Fibroblast of lung (primary cell): ENCODE measurements at regions not wholly inside any gene's neighbourhood (a gene's known extent, or its start where the extent isn't known, plus 50 kb on each side); places are given as distances from the start of the nearest gene placed in this dataset.

ENCODE experiments used
- DNase-seq, 2 donors: peaks; one replicate each; pipeline versions ENCODE4 v3.0.0 to v3.0.0-alpha.2; 2010; ENCODE audit warnings: low read depth in 2 of 2
- H2AFZ ChIP-seq: 2 replicates; pipeline ENCODE4 v1.5.1; 2012; ENCODE audit warnings: low read length, control low read depth, inconsistent platforms
- H3K27ac ChIP-seq: 2 replicates; pipeline ENCODE4 v1.5.1; 2011; ENCODE audit warnings: low read length, control low read depth; ENCODE audit not compliant: insufficient read depth
- H3K27me3 ChIP-seq: 2 replicates; pipeline ENCODE4 v1.5.1; 2011; ENCODE audit warnings: mild to moderate bottlenecking, low read length; ENCODE audit not compliant: control insufficient read depth, insufficient read depth
- H3K36me3 ChIP-seq: 2 replicates; pipeline ENCODE4 v1.5.1; 2011; ENCODE audit warnings: low read length; ENCODE audit not compliant: control insufficient read depth, insufficient read depth
- H3K4me1 ChIP-seq: 2 replicates; pipeline ENCODE4 v1.5.1; 2011; ENCODE audit warnings: low read length; ENCODE audit not compliant: control insufficient read depth, insufficient read depth; ENCODE audit errors: extremely low read depth
- H3K4me2 ChIP-seq: 2 replicates; pipeline ENCODE4 v1.5.1; 2011; ENCODE audit warnings: low read length, control low read depth; ENCODE audit not compliant: insufficient read depth; ENCODE audit errors: extremely low read depth
- H3K4me3 ChIP-seq, 4 experiments: fragments of 200-600 bp in 1 of 4; sonication (generic) in 1 of 4; replicated peaks in 1 of 4; 2 replicates each; pipeline ENCODE4 v1.5.1; 2011 to 2016; ENCODE audit warnings: low read length in 4 of 4, low read depth in 3 of 4, mild to moderate bottlenecking in 3 of 4, control low read depth in 2 of 4, inconsistent platforms in 1 of 4, mixed read lengths in 1 of 4; ENCODE audit not compliant: insufficient read depth in 1 of 4; ENCODE audit errors: control extremely low read depth in 1 of 4
- H3K79me2 ChIP-seq: 2 replicates; pipeline ENCODE4 v1.5.1; 2012; ENCODE audit warnings: mild to moderate bottlenecking, low read length, inconsistent platforms; ENCODE audit not compliant: control insufficient read depth, insufficient read depth
- H3K9ac ChIP-seq: 2 replicates; pipeline ENCODE4 v1.5.1; 2011; ENCODE audit warnings: mild to moderate bottlenecking, low read length, control low read depth; ENCODE audit not compliant: insufficient read depth
- H3K9me3 ChIP-seq: 2 replicates; pipeline ENCODE4 v1.5.1; 2012; ENCODE audit warnings: low read depth, low read length; ENCODE audit not compliant: control insufficient read depth, insufficient read depth
- H4K20me1 ChIP-seq: 2 replicates; pipeline ENCODE4 v1.5.1; 2011; ENCODE audit warnings: low read length; ENCODE audit not compliant: control insufficient read depth, insufficient read depth; ENCODE audit errors: extremely low read depth
- CTCF ChIP-seq, 2 donors: IDR thresholded peaks in 1 of 2; conservative IDR thresholded peaks in 1 of 2; 1 replicate in 1 of 2; 2 replicates in 1 of 2; pipeline ENCODE4 v1.5.1; 2011 to 2012; ENCODE audit warnings: low read length in 2 of 2, control low read depth in 1 of 2, inconsistent platforms in 1 of 2, low read depth in 1 of 2, mild to moderate bottlenecking in 1 of 2
- EZH2 ChIP-seq: IDR thresholded peaks from 2 replicates; pipeline ENCODE4 v1.5.1; 2012; ENCODE audit warnings: low read length, control low read depth, mild to moderate bottlenecking; ENCODE audit errors: missing control alignments

- H3K79me2 ChIP-seq: no peaks in the 10 kb centered on the region
- no peaks in the 10 kb centered on the region for H3K27me3 ChIP-seq
- no peak overlapping the region for H3K9ac ChIP-seq
- H3K36me3 ChIP-seq: no peaks in the 10 kb centered on the region
- no peaks in the 10 kb centered on the region for H3K4me1 ChIP-seq
- H3K27ac ChIP-seq: no peak overlapping the region
- no peak overlapping the region for H3K4me2 ChIP-seq
- peak in 1 of 2 donors; percentile 50 for DNase-seq
- no peak overlapping the region for H3K4me3 ChIP-seq
- H2AFZ ChIP-seq: no peak overlapping the region
- no peaks in the 10 kb centered on the region for H4K20me1 ChIP-seq
- no peak for TF ChIP-seq CTCF (conservative IDR thresholded peaks at IDR 0.05 in 1 of 2, IDR thresholded peaks at IDR 0.05 in 1 of 2; ENCODE audit: low read depth in 1 of 2, low read length in 2 of 2)
- no peak for TF ChIP-seq EZH2
- H3K9me3 ChIP-seq: no peaks in the 10 kb centered on the region
Observed at GRCh38 chr5:125928663-125929062, 494.5 kb upstream of the GRAMD2B start.

- Histone ChIP-seq H4K20me1 (no peaks in the 10 kb centered on the region), H3K4me3 (no peak overlapping the region), H3K9me3 (no peaks in the 10 kb centered on the region), H3K79me2 (no peaks in the 10 kb centered on the region), H3K9ac (no peak overlapping the region), H2AFZ (no peak overlapping the region), H3K4me2 (no peak overlapping the region), H3K4me1 (no peaks in the 10 kb centered on the region), H3K27ac (no peak overlapping the region), H3K36me3 (no peaks in the 10 kb centered on the region), H3K27me3 (no peaks in the 10 kb centered on the region)
- no peak for DNase-seq
- no peak for TF ChIP-seq CTCF (conservative IDR thresholded peaks at IDR 0.05 in 1 of 2, IDR thresholded peaks at IDR 0.05 in 1 of 2; ENCODE audit: low read depth in 1 of 2, low read length in 2 of 2)
- TF ChIP-seq EZH2: no peak
Observed at GRCh38 chr5:125950012-125950615, 473.1 kb upstream of the GRAMD2B start.

- H3K36me3 ChIP-seq: no peaks in the 10 kb centered on the region
- TF ChIP-seq EZH2: no peak
- no peak for TF ChIP-seq CTCF (conservative IDR thresholded peaks at IDR 0.05 in 1 of 2, IDR thresholded peaks at IDR 0.05 in 1 of 2; ENCODE audit: low read depth in 1 of 2, low read length in 2 of 2)
- no peaks in the 10 kb centered on the region for H3K79me2 ChIP-seq
- H3K4me2 ChIP-seq: no peak overlapping the region
- no peaks in the 10 kb centered on the region for H3K27me3 ChIP-seq
- H3K9me3 ChIP-seq: no peaks in the 10 kb centered on the region
- H3K4me3 ChIP-seq: no peak overlapping the region
- no peak overlapping the region for H2AFZ ChIP-seq
- H3K27ac ChIP-seq: no peak overlapping the region
- H4K20me1 ChIP-seq: no peaks in the 10 kb centered on the region
- no peak overlapping the region for H3K9ac ChIP-seq
- DNase-seq: no peak
- H3K4me1 ChIP-seq: no peaks in the 10 kb centered on the region
Observed at GRCh38 chr5:125961150-125961549, 462.1 kb upstream of the GRAMD2B start.
